GM12891 (cell line): ENCODE measurements at regions not wholly inside any gene's neighbourhood (a gene's known extent, or its start where the extent isn't known, plus 50 kb on each side); places are given as distances from the start of the nearest gene placed in this dataset.

Experiments used
- POLR2A ChIP-seq: IDR thresholded peaks from 2 replicates; pipeline ENCODE4 v1.6.1; 2011; ENCODE audit warnings: low read depth, low read length, control low read depth
- POLR2AphosphoS5 ChIP-seq: IDR thresholded peaks from 2 replicates; pipeline ENCODE4 v1.6.1; 2011; ENCODE audit warnings: low read depth, low read length, control low read depth
- TAF1 ChIP-seq: IDR thresholded peaks from 2 replicates; pipeline ENCODE4 v1.6.1; 2011; ENCODE audit warnings: low read depth, low read length, control low read depth

- TF ChIP-seq POLR2AphosphoS5 (no peak), TAF1 (no peak), POLR2A (no peak)
These were observed 167.5 kb downstream of the ZNF281 start for GRCh38 chr1:200242110-200243041.
